ENCODE measurements at regions not wholly inside any gene's neighbourhood (a gene's known extent, or its start where the extent isn't known, plus 50 kb on each side); places are given as distances from the start of the nearest gene placed in this dataset.
A peak's percentile ranks its signal among the peaks of the same experiment; 100 is the strongest.

GRCh38 chr11:134993691-134994243 lies 581.7 kb upstream of the B3GAT1 start:
- Mint-ChIP-seq H3K27me3 (ENCODE audit: low read depth) (no peaks in the 10 kb centered on the region), H3K9me3 (peaks cover 25% of the 10 kb centered on the region), H3K4me3 (no peak overlapping the region), H3K4me1 (peaks cover 83% of the 10 kb centered on the region), H3K36me3 (peaks cover 6% of the 10 kb centered on the region), H3K27ac (peak overlapping the region; percentile 86)
- ChIA-PET POLR2A (no interaction called here), CTCF (no interaction called here)
- no peak for DNase-seq (ENCODE audit: low spot score)
- peak; percentile 11 for ATAC-seq
- TF ChIP-seq MAX (CRISPR knock-in tag; IDR thresholded peaks at IDR 0.05): 0 out of 2 replicates have a peak, but pooled peaks have one; percentile 10
- no peak for TF ChIP-seq SOX15 (CRISPR knock-in tag; IDR thresholded peaks at IDR 0.05)
- TF ChIP-seq IRF2 (CRISPR knock-in tag; IDR thresholded peaks at IDR 0.05; ENCODE audit: borderline replicate concordance, low read depth): no peak
- no peak for TF ChIP-seq ZSCAN18 (CRISPR knock-in tag; IDR thresholded peaks at IDR 0.05)

- H3K4me3 Mint-ChIP-seq: no peak overlapping the region
- ATAC-seq (no peak), DNase-seq (ENCODE audit: low spot score) (no peak)
- H3K27me3 Mint-ChIP-seq (ENCODE audit: low read depth): no peaks in the 10 kb centered on the region
- H3K4me1 Mint-ChIP-seq: peaks cover 87% of the 10 kb centered on the region
- peaks cover 6% of the 10 kb centered on the region for H3K36me3 Mint-ChIP-seq
- peaks cover 30% of the 10 kb centered on the region for H3K9me3 Mint-ChIP-seq
- H3K27ac Mint-ChIP-seq: peak overlapping the region; percentile 86
- TF ChIP-seq MXD4 (CRISPR knock-in tag; IDR thresholded peaks at IDR 0.05; ENCODE audit: borderline replicate concordance): no peak
- CTCF ChIA-PET: no interaction called here
- POLR2A ChIA-PET: no interaction called here
Observed at GRCh38 chr11:134992981-134993380, 580.9 kb upstream of the B3GAT1 start.

- Mint-ChIP-seq H3K4me1 (peaks cover 65% of the 10 kb centered on the region), H3K9me3 (peaks cover 46% of the 10 kb centered on the region), H3K27ac (peak overlapping the region; percentile 39; the same call in 1 of the 2 replicates), H3K4me3 (no peak overlapping the region), H3K36me3 (no peaks in the 10 kb centered on the region), H3K27me3 (ENCODE audit: low read depth) (peaks cover 8% of the 10 kb centered on the region)
- CTCF ChIA-PET: no interaction called here
- POLR2A ChIA-PET: no interaction called here
- ATAC-seq: no peak
- no peak for DNase-seq (ENCODE audit: low spot score)
- TF ChIP-seq ZNF138 (CRISPR knock-in tag; conservative IDR thresholded peaks at IDR 0.05): no peak
- TF ChIP-seq RORB (CRISPR knock-in tag; IDR thresholded peaks at IDR 0.05): no peak
- no peak for TF ChIP-seq FOXK1 (CRISPR knock-in tag; IDR thresholded peaks at IDR 0.05)
Observed at GRCh38 chr11:134988495-134988894, 576.5 kb upstream of the B3GAT1 start.

GRCh38 chr11:134987822-134988221 lies 575.8 kb upstream of the B3GAT1 start:
- no peak for DNase-seq (ENCODE audit: low spot score)
- peaks cover 8% of the 10 kb centered on the region for H3K27me3 Mint-ChIP-seq (ENCODE audit: low read depth)
- POLR2A ChIA-PET: no interaction called here

More at GRCh38 chr11:134987822-134988221, 575.8 kb upstream of the B3GAT1 start:
- 0 out of 2 replicates have a peak overlapping the region, but pooled peaks have one; percentile 39 for H3K27ac Mint-ChIP-seq
- H3K36me3 Mint-ChIP-seq: no peaks in the 10 kb centered on the region
- TF ChIP-seq JAZF1 (CRISPR knock-in tag; IDR thresholded peaks at IDR 0.05): no peak
- TF ChIP-seq ZBTB43 (CRISPR knock-in tag; IDR thresholded peaks at IDR 0.05): no peak
- no peak for TF ChIP-seq RELA (CRISPR knock-in tag; IDR thresholded peaks at IDR 0.05; ENCODE audit: borderline replicate concordance)
- no peak for TF ChIP-seq ZNF263 (CRISPR knock-in tag; IDR thresholded peaks at IDR 0.05; ENCODE audit: low read depth)
- no peak for TF ChIP-seq ZNF512 (CRISPR knock-in tag; IDR thresholded peaks at IDR 0.05; ENCODE audit: borderline replicate concordance)
- TF ChIP-seq CREB1 (CRISPR knock-in tag; IDR thresholded peaks at IDR 0.05): no peak
- no peak for TF ChIP-seq ZNF121 (CRISPR knock-in tag; IDR thresholded peaks at IDR 0.05)
- no peak for TF ChIP-seq PRDM15 (CRISPR knock-in tag; IDR thresholded peaks at IDR 0.05)
- TF ChIP-seq FOXJ3 (CRISPR knock-in tag; IDR thresholded peaks at IDR 0.05; ENCODE audit: borderline replicate concordance): no peak
- TF ChIP-seq ZNF281 (CRISPR knock-in tag; IDR thresholded peaks at IDR 0.05): no peak
- no peak for TF ChIP-seq MYBL2 (CRISPR knock-in tag; IDR thresholded peaks at IDR 0.05)
- no peak overlapping the region for H3K4me3 Mint-ChIP-seq
- peaks cover 46% of the 10 kb centered on the region for H3K9me3 Mint-ChIP-seq
- H3K4me1 Mint-ChIP-seq: peaks cover 61% of the 10 kb centered on the region
- CTCF ChIA-PET: no interaction called here
- no peak for ATAC-seq

Data from WTC11 (cell line).